KBM-7 (cell line): ENCODE measurements at regions not wholly inside any gene's neighbourhood (a gene's known extent, or its start where the extent isn't known, plus 50 kb on each side); places are given as distances from the start of the nearest gene placed in this dataset.
"Not testable (repeated sequence)": the region's sequence is repeated elsewhere in the genome, so short reads cannot be mapped to it uniquely, and the experiment has no call there.

Experiments
- DNase-seq: peaks from one replicate; pipeline ENCODE4 v3.0.0-alpha.2; 2015
- in situ Hi-C: fragments of 300-500 bp; cut with MboI; formaldehyde crosslinking; loops from 2 replicates; pipeline ENCODE4 v1.14.3; 2020; ENCODE audit warnings: low sequenced_read_pairs, low pct_unique_long_range_greater_than_20kb, mixed read lengths

DNA sequence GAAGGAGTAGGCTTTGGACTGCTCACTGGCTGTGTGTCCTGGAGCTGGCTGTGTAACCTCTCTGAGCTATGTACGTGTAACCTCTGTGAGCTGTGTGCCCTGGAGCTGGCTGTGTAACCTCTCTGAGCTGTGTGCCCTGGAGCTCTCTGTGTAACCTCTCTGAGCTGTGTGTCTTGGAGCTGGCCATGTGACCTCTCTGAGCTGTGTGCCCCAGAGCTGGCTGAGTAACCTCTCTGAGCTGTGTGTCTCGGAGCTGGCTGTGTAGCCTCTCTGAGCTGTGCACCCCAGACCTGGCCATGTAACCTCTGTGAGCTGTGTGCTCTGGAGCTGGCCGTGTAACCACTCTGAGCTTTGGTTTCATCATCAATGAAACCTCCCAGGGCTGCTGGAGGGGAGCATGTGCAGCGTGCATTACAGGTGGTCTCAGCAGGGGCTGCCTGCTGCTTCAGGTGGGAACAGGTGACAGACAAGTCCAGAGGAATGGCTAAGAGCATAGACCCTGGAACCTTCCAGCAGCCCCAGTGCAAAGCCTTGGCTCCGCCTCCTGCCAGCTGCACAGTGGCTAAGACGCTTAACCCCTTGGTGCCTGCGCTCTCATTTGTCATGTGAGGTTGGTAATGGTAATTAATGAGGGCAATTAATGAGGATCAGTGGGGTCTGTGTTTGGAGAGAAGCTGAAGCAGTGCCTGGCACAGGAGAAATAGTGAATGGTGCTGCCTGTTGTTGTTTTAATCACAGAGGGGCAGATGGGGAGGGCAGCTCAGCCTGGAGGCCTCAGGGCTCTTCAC is 86.7 kb downstream of the KATNIP start:
- in situ Hi-C loops = no loop called here
- DNase-seq = no peak

DNA sequence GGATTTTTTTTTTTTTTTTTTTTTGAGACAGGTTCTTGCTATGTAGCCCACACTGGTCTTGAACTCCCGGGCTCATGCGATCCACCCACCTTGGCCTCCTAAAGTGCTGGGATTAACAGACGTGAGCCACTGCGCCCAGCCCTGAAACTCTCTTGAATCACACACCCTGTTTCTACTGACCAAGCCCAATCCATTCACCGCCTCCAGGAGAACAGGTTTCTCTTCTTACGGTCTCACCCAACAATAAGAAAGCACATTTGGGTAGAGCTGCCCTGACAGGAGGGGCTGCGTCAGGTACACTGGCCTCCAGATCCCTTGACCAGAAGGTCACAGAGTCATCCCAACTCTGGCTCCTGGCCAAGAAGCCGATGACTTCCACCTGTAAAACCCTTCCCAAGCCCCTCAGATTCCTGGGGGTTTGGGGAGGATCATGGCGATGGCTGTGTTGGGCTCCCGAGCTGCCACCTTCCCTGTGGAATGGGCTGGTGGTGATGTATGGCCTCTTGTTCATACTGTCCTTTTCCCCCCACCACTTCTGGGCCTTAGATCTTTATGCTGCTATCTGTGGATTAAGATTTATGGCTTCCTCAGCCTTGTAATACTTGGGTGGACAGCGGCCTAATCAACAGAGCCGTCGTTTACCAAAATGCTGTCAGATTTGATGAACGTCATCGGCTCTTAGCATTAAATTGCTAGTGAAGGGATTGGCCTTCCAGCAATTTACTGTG is 89.1 kb downstream of the KATNIP start:
- in situ Hi-C loops = no loop called here

DNA sequence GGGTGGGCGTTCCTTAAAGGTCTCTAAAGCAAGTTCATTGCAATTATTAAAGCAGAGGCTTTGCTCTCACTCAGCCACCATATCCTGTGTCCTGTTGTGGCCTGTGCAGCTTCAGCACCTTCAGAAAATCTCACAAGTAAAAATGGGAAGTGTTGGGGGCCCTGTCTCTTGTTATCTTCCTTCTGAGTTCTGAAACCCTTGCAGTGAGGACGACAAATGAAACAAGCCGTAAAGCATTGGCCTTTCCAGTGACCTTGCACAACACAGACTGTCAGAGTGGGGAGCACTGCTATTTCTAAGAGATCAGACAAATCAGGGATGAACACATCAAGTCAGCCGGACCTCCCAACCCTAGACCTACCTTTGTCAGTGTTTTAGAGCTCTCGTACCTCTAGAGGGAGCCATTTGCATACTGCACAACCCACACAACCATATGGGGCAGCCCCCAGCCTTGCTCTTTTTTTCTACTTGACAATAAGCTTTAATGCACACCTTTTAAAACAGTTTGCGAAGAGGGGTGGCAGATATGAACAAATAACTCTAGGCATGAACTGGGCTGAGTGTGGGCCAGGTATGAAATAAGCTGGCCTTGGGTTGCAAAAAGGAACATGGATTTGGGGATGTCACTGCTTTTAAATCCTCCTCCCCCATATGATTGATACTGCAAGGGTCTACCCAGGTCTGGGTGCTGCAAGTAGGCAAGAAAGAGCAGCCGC is 89.8 kb downstream of the KATNIP start:
- peak; percentile 71 for DNase-seq
- in situ Hi-C loops = no loop called here

More for the DNA sequence above, 89.1 kb downstream of the KATNIP start:
- no peak for DNase-seq

DNA sequence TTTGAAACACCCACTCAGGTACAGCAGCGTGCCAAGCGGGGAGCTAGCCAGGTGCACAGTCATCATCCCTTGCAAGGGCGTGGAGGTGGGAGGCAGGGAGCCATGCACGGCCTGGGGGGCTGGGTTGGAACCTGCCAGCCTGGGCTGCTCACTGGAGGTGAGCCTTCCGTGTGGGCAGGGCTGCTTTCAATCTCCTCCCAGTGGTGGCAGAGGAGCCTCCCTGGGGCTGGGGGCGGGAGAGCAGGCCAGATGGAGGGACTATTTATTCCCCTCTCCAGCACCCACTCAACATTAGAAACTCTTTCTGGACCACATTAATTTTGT is 90.3 kb downstream of the KATNIP start:
- in situ Hi-C loops = no loop called here
- no peak for DNase-seq

DNA sequence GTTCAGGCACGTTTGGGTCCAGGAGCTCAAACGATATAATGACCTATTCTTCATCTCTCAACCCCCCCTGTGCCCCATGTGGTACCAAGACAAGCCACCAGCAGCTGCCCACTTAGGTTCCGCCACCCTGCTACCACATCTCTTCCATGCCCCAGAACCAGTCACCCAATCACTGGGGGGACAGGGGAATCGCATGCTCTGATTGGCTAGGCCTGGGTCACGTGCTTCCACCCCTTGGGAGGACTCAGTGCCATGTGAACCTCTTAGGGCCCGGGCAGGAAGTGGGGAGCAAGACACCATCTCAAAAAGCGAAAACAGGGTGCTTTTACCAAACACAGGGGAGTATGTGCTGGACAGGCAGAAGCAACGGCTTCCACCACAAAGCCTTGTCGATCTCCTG is 91.3 kb downstream of the KATNIP start:
- DNase-seq = no peak
- in situ Hi-C loops = no loop called here

DNA sequence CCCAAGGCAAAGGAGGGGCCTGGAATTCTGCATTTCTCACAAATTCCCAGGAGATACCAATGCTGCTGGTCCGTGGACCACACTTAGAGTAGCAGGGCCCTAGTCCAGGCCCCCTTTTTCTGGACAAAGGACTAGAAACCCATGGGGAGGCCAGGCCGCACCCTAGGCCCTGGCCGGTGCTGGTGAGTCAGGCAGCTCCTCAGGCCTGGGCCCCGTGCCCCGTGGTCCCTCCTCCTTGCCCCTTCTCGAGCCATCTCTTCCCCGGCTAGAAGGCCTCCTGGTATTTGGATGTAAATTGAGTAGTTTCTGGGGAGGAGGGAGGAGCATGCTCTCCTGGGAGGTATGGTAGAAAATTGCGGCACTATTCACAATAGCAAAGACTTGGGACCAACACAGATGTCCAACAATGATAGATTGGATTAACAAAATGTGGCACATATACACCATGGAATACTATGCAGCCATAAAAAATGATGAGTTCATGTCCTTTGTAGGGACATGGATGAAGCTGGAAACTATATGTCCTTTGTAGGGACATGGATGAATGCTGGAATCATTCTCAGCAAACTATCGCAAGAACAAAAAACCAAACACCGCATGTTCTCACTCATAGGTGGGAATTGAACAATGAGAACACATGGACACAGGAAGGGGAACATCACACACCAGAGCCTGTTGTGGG is 91.9 kb downstream of the KATNIP start:
- in situ Hi-C loops, DNase-seq: not testable (repeated sequence)

DNA sequence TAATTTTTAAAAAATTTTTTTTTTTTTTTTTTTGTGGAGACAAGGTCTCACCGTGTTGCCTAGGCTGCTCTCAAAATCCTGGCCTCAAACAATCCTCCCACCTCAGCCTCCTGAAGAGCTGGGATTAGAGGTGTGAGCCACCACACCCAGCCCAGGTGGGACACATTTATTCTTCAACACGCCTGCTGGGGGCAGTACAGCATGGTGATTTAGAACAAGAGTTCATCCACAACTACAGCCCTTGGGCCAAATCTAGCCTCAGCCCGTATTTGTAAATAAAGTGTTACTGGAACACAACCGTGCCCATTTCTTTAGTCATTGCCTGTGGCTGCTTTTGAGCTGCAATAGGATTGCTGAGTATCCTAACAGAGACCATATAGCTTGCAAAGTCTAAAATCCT is 92.8 kb downstream of the KATNIP start:
- in situ Hi-C loops = no loop called here
- peak; percentile 16 for DNase-seq

DNA sequence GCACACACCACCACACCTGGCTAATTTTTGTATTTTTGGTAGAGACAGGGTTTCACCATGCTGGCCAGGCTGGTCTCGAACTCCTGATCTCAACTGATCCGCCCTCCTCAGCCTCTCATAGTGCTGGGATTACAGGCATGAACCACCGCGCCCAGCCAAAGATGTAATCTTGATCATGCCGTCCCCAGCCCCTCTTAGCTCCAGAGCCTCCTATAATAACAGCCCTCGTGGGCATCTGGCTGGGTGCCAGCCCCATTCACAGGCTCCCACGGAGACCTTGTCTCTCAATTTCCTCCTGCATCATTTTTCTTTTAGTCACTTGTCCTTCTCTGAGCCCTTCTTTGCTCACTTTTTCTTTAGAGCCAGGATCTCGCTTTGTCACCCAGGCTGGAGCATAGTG is 94.2 kb downstream of the KATNIP start:
- in situ Hi-C loops = no loop called here
- DNase-seq = no peak

DNA sequence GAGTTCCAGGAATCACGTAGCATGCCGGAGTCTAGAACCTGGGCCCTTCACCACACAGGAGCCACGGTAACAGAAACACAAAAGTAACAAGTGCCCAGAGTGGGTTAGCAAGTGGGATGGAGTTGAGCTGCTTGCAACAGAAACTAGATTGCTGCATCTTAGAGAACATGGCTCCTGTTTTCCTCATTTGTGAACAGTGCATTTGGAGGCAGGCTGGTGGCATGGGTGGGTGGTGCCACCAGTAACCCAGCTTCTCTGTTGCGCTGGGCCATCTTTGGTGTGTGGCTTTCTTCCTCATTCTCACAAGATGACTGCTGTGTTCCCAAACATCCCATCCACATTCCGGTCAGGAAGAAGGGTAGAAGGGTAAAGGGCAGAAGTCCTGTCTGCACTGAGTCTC is 95.5 kb downstream of the KATNIP start:
- DNase-seq = no peak
- in situ Hi-C loops = no loop called here

DNA sequence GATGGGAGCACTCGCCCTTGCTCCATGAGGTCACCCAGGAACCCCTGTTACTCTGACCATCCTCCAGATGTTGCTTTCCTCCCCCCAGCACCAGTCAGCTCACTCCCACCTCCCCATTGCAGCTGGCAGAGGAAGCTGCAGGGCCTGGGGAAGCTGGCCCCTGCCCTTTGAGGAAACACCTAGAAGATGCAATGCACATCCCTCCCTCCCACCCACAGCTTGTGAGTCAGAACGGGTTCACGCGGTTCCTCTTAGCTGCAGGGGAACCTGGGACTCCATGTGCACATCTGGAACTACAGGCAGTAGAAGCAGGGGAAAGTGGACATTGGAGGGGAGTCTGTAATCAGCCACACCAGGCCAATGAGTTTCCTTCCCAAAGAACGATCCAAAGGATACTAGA is 96.9 kb downstream of the KATNIP start:
- peak; percentile 22 for DNase-seq

DNA sequence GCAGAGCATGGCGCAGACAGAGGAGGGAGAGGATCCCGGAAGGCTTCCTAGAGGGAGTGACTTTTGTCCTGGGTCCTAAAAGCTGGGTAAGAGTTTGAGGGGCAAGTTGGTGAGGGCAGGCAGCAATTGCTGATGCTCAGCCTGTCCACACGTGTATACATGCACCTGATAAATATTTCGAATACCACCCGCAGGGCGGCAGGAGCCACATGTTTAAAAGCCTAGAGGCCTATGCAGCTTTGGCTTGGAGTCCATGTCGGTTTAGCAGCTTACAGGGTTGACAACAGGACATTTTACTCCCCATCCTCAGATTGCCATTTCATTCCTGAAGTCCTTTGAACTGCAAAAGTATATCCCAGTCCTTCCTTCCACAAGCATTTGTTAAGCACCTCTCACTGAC is 99.1 kb downstream of the KATNIP start:
- DNase-seq = no peak
- in situ Hi-C loops = no loop called here

More for the DNA sequence above, 96.9 kb downstream of the KATNIP start:
- in situ Hi-C loops = no loop called here

DNA sequence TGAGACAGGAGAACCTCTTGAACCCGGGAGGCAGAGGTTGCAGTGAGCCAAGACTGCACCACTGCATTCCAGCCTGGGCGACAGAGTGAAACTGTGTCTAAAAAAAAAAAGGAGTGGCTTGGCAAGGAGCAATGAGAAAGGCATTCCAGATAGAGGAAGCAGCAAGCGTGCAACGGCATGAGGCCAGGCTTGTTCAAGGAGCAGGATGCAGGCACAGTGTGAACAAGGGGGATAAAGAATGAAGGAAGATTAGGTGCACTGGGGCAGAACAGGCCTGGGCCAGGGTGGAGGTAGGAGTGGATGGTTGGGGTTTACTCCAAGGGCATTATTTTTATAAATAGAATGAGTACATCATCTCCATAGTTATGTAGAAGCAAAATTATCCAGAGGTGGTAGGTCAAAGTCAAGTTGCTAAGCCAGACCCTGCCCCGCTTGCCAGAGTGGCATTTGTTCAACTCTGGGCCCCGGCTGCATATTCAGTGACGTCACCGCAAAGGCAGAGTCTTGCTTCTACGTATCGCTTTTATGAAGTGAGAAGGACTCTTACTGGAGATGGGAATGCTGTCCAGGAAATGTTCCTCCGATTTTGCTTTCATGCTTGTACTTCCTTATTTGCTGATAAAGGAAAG is 100.2 kb downstream of the KATNIP start:
- no peak for DNase-seq
- in situ Hi-C loops = no loop called here

DNA sequence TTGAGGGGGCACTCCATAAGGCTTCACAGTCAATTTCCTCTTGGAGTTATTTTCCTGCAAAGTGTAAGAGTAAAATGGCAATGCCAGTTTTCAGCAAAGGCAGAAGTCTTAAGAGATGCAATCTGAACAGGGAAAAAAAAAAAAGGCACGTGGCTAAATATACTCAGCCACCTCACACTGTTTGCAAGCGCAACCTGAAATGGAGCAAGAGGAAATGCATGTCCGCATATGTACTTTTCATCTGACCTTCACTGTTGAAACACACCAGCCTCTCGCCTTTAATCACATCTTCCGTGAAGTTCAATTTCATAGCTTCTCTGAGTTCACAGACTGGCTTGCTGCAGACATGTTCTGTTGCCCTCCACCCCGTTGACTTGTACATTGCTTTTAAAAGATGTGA is 101.4 kb downstream of the KATNIP start:
- in situ Hi-C loops = no loop called here
- no peak for DNase-seq

DNA sequence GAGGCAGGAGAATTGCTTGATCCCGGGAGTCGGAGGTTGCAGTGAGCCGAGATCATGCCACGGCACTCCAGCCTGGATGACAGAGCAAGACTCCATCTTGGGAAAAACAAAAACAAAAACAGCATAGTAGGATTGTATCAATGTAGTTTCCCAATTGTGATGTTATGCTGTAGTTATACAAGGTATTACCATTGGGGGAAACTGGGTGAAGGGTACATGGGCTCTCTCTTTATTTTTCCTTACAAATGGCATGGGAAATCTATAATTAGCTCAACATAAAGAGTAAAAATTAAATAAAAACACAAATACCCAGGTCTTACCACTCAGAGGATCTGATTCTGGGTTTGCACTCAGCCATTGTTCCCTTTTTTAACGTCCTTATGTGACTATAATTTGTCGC is 107.9 kb downstream of the KATNIP start:
- in situ Hi-C loops = no loop called here
- DNase-seq = no peak

DNA sequence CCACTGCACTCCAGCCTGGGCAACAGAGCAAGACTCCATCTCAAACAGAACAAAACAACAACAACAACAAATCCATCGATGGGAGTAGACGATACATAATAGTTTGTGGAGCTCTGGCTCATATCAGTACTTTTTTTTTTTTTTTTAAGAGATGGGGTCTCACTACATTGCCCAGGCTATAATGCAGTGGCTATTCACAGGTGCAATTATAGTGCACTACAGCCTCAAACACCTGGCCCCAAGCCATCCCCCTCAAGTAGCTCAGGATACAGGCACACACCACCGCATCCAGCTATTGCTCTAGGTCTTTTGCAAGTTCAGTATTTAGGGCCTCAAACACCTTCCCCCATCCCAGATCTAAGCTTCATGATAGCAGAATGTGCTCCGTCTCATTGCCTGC is 110.6 kb downstream of the KATNIP start:
- in situ Hi-C loops = no loop called here
- no peak for DNase-seq

DNA sequence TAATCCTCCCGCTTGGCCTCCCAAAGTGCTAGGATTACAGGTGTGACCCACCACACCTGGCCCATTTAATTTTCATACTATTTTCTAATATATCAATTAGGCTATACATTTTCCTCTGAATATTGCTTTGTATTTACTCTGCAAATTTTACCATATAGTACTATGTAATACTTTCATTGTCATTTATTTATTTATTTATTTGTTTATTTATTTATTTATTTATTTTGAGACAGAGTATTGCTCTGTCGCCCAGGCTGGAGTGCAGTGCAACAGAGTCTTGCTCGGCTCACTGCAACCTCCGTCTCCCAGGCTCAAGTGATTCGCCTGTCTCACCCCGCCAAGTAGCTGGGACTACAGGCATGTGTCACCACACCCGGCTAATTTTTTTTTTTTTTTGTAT is 113.3 kb downstream of the KATNIP start:
- in situ Hi-C loops, DNase-seq: not testable (repeated sequence)

DNA sequence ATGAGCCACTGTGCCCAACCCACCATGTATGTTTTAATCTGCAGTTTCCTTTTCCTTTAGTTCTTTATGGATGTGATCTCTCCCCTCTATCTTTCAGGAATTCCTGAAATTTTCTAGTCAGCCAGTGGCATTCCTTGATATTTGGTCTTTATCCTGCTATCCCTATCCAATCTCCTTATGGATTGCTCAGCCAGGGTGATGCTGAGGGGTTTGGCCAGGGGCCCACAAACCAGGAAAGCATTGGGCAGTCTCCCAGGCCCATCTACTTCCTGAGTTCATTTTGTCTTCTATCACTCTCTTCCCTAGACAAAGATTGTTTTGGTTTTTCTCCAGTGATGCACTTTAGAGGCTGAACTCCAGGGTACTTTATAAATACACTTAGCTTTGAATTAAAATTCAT is 115.9 kb downstream of the KATNIP start:
- in situ Hi-C loops = no loop called here
- DNase-seq = no peak

DNA sequence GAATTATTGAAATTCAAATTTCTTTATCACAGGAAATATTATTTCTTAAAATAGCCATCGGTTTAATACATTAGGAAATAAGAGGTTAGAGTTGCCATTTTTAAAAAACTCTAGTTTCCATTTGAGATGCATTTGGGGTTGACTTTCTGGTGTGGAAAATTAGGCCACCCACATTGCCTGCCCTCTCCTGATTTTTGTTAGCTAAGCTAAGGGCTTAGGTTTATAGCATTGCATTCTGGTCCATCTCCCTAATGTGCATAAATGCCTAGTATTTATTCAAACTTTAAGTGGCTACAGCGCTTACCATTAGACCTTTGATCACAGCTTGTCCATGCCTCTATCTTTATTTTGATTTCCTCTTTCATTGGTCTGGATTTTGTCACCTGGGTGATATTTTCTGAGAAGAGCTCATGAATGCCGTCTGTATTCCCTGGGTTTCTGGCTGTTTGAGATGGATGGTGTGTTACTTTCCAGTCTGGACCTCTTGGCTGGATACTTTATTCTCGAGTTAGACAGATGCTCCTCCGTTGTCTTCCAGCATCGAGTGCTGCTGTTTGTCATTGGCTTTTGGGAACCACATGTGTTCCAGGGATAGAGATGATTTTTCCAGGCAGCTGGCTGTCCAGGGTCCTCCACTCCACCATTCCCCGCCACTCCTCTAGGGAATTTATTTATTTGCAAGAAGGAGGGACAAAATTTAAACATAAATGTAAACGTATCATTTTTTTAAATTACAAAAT is 120.3 kb downstream of the KATNIP start:
- DNase-seq = no peak
- in situ Hi-C loops = no loop called here

DNA sequence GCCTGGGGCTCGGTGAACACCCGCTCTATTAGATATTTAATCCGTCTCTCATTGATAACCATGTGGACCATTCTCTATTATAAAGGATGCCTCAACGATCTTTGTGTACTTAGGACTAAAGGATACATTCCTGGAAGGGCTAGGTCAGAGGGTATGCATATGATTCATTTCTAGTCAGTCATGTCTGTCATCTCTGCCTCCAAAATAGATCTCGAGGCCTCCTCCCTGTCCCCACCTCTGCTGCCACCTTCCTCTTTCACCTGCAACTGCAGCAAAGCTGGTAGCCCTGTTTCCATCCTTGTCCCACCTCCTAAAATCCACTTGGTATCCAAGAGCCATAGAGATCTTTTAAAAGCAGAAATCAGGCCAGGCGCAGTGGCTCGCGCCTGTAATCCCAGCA is 121.5 kb downstream of the KATNIP start:
- in situ Hi-C loops = no loop called here

More for the DNA sequence above, 121.5 kb downstream of the KATNIP start:
- no peak for DNase-seq
